HG03139 (cell line): ENCODE measurements at regions not wholly inside any gene's neighbourhood (a gene's known extent, or its start where the extent isn't known, plus 50 kb on each side); places are given as distances from the start of the nearest gene placed in this dataset.
"Not testable (repeated sequence)": the region's sequence is repeated elsewhere in the genome, so short reads cannot be mapped to it uniquely, and the experiment has no call there.

Experiments used
- ATAC-seq: cut with Tn5 transposase; IDR thresholded peaks from one replicate; pipeline ENCODE4 v1.9.1; 2021; ENCODE audit not compliant: unreplicated experiment

DNA sequence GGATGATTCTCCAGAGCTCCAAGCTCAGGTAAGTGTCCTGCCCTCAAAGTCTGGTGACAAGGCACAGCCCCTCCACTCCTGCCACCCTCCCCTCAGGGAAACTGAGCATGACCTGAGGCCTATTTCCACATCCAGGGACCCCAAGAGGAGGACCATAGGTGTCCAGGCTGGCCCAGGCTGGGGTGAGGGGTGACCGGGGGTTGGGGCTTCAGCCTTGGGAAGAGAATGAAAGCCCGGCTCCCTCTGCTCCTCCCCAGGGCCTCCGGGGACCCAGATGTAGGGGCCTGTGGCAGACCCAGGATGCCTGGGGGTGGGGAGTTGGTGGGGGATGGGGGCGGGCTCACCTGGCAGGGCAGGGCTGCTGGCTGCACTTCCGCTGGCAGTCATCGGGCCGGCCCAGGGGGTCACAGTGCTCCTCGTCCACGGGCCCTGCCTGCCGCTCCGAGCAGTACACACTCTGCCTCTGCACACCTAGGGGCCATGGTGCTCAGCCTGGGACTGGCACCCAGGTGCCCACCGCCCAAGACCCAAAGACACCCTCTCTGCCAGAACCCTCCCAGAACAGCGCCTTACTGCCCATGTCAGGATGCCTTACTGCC lies 116.5 kb upstream of the AKAP13 start:
- ATAC-seq = not testable (repeated sequence)

GRCh38 chr15:85264614-85265190 lies 115.7 kb upstream of the AKAP13 start:
- not testable (repeated sequence) for ATAC-seq

GRCh38 chr15:85267158-85267857 lies 113.1 kb upstream of the AKAP13 start:
- ATAC-seq = not testable (repeated sequence)

DNA sequence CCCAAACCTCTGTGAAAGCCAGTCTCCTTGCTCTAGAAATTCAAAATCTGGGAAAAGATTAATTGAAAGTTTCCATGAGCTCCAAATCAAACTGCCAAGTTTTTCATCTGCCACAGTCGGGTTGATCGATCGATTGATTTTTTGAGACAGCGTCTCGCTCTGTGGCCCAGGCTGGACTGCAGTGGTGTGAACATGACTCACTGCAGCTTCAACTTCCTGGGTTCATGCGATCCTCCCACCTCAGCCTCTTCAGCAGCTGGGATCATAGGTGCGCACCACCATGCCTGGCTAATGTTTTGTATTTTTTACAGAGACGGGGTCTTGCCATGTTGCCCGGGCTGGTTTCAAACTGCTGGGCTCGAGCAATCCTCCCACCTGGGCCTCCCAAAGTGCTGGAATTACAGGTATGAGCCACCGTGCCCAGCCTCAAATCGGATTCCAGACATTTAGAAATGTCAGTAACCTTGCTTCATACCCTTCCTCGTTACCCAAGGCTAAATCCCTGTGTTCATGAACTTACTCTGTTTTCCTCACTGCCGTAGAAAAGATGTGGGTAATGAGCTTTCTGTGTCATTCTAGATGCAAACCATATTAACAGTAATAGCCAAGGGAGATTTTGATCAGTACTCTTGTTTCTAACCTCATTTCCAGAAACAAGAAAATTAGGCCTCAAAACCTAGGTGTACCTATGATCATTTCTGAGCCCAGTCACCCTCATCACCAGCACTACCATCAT lies 105.9 kb upstream of the AKAP13 start:
- ATAC-seq = no peak

GRCh38 chr15:85276508-85276907 lies 103.9 kb upstream of the AKAP13 start:
- no peak for ATAC-seq

DNA sequence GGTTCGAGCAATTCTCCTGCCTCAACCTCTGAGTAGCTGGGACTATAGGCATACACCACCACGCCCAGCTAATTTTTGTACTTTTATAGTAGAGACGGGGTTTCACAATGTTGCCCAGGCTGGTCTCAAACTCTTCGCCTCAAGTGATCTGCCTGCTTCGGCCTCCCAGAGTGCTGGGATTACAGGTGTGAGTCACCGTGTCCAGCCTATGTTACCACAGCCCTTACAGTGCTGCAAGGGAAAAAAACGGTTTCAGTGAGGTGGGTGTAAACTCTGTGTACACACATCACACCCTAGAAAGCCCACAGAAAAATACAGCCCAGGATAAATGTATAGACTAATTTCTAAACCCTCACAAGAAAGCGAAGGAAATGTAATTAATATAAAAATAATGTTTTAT lies 103.5 kb upstream of the AKAP13 start:
- no peak for ATAC-seq

DNA sequence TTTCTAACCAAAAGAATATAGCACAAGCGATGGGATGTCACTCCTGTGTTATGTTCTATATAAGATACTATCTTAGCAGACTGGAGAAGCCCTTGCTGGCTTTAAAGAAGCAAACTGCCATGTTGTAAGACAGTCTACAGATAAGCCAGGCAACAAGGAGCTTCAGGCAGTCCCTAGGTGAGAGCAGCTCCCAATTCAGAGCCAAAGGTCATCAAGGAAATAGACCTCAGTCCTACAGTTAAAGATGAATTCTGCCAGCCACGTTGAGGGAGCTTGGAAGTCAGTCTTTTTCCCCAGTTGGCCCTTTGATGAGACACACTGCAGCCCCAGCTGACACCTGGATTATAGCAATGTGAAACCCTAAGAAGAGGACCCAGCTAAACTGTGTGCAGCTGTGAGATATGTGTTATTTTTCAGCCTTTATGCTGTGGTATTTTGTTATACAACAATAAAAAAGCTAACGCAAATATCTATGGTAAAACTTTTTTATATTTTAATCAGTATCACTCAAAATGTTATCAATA lies 102.5 kb upstream of the AKAP13 start:
- no peak for ATAC-seq

DNA sequence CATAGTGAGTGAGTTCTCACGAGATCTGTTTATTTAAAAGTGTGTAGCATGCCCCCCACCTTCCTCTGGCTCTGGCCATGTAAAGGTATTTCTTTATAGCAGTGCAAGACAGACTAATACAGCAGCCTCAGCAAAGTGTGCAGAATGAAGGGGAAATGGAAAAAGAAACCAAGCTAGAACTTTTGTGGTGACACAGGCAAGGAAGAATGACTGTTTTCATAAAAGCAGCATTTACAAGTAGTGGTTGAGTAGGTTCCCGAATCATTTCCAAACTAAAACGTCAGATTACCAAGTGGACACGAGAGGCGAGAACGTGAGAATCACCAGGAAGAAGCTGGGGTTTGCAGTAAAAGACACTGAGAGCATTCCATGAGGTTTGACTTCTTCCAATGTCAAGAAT lies 100.2 kb upstream of the AKAP13 start:
- ATAC-seq = no peak

GRCh38 chr15:85281293-85281882 lies 99.0 kb upstream of the AKAP13 start:
- ATAC-seq = no peak

GRCh38 chr15:85282504-85283115 lies 97.8 kb upstream of the AKAP13 start:
- no peak for ATAC-seq

- ATAC-seq = not testable (repeated sequence)
Observed at GRCh38 chr15:85283815-85284214, 96.6 kb upstream of the AKAP13 start.

DNA sequence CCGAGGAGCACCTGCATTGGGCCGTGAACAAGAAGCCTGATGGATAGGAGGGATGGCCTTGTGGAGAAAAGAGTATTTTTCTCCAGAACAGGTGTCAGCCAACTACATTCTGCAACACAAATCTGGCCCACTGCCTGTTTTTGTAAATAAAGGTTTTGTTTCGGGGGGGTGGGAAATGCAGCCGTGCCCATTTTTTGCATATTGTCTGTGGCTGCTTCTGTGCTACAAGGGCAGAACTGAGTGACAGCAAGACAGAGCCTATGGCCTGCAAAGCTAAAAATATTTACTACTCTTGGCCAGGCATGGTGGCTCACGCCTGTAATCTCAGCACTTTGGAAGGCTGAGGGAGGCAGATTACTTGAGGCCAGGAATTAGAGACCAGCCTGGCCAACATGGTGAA lies 95.9 kb upstream of the AKAP13 start:
- ATAC-seq = peak; percentile 67

GRCh38 chr15:85289677-85290365 lies 90.6 kb upstream of the AKAP13 start:
- no peak for ATAC-seq

GRCh38 chr15:85292583-85292982 lies 87.8 kb upstream of the AKAP13 start:
- not testable (repeated sequence) for ATAC-seq

DNA sequence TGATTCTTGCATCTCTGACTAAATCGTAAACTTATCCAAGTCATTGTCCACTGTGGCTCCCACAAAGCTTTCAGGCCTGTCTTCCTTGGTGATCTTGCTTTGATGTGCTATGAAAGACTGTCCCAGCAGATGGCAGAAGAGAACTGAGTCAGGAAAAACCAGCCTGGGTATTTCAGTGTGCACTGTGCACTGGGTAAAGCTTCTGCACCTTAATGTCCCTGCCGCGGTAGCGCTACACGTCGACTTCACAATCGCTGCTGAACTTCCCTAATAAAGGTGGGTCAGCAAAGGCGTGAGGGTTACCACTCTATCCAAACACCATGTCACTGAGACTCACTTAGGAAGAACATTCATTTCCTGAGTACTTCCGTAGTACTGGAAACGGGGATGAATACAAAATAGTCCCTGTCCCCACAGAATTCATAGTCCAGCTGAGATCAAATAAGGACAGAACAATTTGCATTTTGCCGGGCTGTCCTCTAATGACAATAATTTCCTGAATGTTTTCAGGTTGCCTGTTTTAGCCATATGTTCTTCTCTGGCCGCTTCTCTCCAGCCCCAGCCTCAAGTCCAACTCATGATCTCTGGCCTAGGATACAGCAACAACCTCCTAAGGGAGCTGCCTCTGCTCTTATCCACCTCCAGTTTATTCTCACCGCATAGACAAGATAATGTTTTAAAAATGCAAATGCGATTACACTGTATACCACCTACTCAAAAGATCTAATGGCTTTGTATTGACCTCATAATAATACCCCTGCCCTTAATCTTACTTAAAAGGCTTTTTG lies 83.6 kb upstream of the AKAP13 start:
- peak; percentile 88 for ATAC-seq

DNA sequence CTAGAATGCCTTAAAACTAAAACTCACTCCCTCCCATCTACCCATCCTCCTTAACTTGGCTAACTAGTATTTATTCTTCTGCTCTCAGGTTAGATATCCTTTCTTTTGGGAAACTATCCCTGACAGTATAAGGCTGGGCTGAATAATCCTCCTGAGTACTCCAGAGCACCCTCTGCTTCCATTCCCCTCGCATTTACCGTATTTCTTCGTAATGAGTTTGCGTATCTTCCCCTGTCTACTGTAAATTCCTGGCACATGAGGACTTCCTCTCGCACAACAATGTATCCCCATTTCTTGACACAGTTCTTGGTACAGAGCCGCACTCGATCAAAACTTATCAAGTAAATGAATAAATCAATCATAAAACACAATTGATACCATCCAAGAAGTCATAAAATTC lies 82.9 kb upstream of the AKAP13 start:
- ATAC-seq = no peak

DNA sequence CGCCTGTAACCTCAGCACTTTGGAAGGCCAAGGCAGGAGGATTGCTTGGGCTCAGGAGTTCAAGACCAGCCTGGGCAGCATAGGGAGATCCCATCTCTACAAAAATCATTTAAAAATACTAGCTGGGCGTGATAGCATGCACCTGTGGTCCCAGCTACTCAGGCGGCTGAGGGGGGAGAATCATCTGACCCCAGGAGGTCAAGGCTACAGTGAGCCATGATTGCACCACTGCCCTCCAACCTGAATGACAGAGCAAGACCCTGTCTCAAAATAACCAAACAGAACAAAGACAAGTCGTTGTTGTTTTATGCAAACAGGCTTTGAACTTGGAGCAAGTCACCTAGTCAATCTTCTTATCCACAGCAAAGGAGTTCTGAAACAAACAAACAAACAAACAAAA lies 82.0 kb upstream of the AKAP13 start:
- no peak for ATAC-seq

GRCh38 chr15:85298941-85299340 lies 81.5 kb upstream of the AKAP13 start:
- ATAC-seq = no peak

DNA sequence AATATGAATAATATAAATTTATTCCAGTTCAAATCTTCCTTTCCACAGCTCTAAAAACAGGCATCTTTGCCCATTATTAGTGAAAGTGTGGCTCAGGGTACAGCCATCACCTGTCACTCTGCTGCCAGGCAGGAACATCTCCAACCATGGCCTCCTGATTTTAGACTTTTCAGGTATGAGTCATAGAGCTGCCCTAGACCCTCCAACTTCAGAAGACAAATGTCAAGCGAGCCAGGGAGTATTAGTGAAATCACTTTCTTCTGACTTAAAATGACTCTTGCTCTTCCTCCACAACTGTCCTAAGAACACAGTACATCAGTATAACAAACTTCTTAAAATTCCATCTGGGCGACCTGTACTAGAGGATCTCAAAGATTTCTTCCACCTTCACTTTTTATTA lies 78.1 kb upstream of the AKAP13 start:
- ATAC-seq = no peak
